C4-2B (cell line): ENCODE measurements at regions not wholly inside any gene's neighbourhood (a gene's known extent, or its start where the extent isn't known, plus 50 kb on each side); places are given as distances from the start of the nearest gene placed in this dataset.

Experiments
- CTCF ChIP-seq: fragments of 450-650 bp; conservative IDR thresholded peaks from 2 replicates; pipeline ENCODE4 v1.5.1; 2017; ENCODE audit warnings: mild to moderate bottlenecking
- ZFX ChIP-seq: fragments of 450-650 bp; IDR thresholded peaks from 2 replicates; pipeline ENCODE4 v1.6.1; 2017

- TF ChIP-seq CTCF, result no peak
- no peak for TF ChIP-seq ZFX
Observed at GRCh38 chr7:41457832-41458437, 245.0 kb downstream of the INHBA start.
